HCT116 (cell line): ENCODE measurements at regions not wholly inside any gene's neighbourhood (a gene's known extent, or its start where the extent isn't known, plus 50 kb on each side); places are given as distances from the start of the nearest gene placed in this dataset.

ENCODE experiments used
- ATAC-seq: fragments of 200-7000 bp; cut with Tn5 transposase; 2 replicates; pipeline ENCODE4 v1.9.1; 2020; ENCODE audit warnings: mild to moderate bottlenecking, moderate library complexity
- BruUV-seq: library from RNA; stranded (reverse); fragments of 400-500 nt; replicated peaks from 2 replicates; lab custom pipeline; 2021; lab: Mats Ljungman, UMichigan
- CTCF ChIA-PET: fragments of 300-600 bp; sonication (Branson Sonifier 250); formaldehyde crosslinking; loops from one replicate; lab custom pipeline; 2021; ENCODE audit warnings: antibody characterized with exemption; lab: Charles Lee
- POLR2A ChIA-PET: fragments of 300-600, 350-600 bp; sonication (Branson Sonifier 250); formaldehyde crosslinking; loops from one replicate; lab custom pipeline; 2021; ENCODE audit warnings: antibody characterized with exemption; lab: Charles Lee
- RAD21 ChIA-PET, 2 experiments: fragments of 300-600 bp; sonication (Branson Sonifier 250); formaldehyde crosslinking; loops; one replicate each; lab custom pipeline; 2023; ENCODE audit warnings: low total read pairs in 2 of 2; ENCODE audit not compliant: uncharacterized antibody in 2 of 2, unreplicated experiment in 2 of 2, low non-redundant PET in 1 of 2; lab: Charles Lee
- DNase-seq: peaks from one replicate; pipeline ENCODE4 v3.0.0-alpha.2; 2010; ENCODE audit warnings: low read depth, low spot score
- H2AFZ ChIP-seq: fragments of 200-600 bp; shearing (Covaris generic), sonication (generic); 2 replicates; pipeline ENCODE4 v1.6.1; 2017; ENCODE audit warnings: low read depth, mixed run types, mixed read lengths, antibody characterized with exemption, low read length; ENCODE audit not compliant: poor library complexity, severe bottlenecking
- H3K27ac ChIP-seq: 2 replicates; pipeline ENCODE4 v1.5.1; 2012; ENCODE audit warnings: low read depth, low read length
- H3K27me3 ChIP-seq: fragments of 200-600 bp; sonication (generic); 2 replicates; pipeline ENCODE4 v1.6.1; 2016; ENCODE audit warnings: mixed run types, low read length, mixed read lengths; ENCODE audit not compliant: insufficient read depth
- H3K36me3 ChIP-seq, 2 experiments: fragments of 200-500 bp in 1 of 2; fragments of 200-600 bp in 1 of 2; sonication (Bioruptor generic) in 1 of 2; sonication (generic) in 1 of 2; 2 replicates each; pipeline versions ENCODE4 v1.5.1 to v1.6.1; 2014 to 2016; ENCODE audit warnings: low read length in 2 of 2, inconsistent platforms in 1 of 2, mixed read lengths in 1 of 2, mixed run types in 1 of 2; ENCODE audit not compliant: insufficient read depth in 2 of 2, control insufficient read depth in 1 of 2
- H3K4me1 ChIP-seq, 2 experiments: fragments of 200-600 bp in 1 of 2; sonication (generic) in 1 of 2; 2 replicates each; pipeline versions ENCODE4 v1.5.1 to v1.6.1; 2012 to 2017; ENCODE audit warnings: low read length in 2 of 2, inconsistent platforms in 1 of 2, mild to moderate bottlenecking in 1 of 2, mixed read lengths in 1 of 2, mixed run types in 1 of 2, moderate library complexity in 1 of 2; ENCODE audit not compliant: insufficient read depth in 2 of 2, control insufficient read depth in 1 of 2
- H3K4me2 ChIP-seq: fragments of 200-600 bp; sonication (generic); 2 replicates; pipeline ENCODE4 v1.6.1; 2017; ENCODE audit warnings: mixed run types, low read length, mixed read lengths
- H3K4me3 ChIP-seq, 2 experiments: fragments of 200-600 bp in 1 of 2; sonication (generic) in 1 of 2; replicated peaks in 1 of 2; 2 replicates each; pipeline ENCODE4 v1.5.1; 2011 to 2016; ENCODE audit warnings: low read length in 2 of 2, control low read depth in 1 of 2, low read depth in 1 of 2, mild to moderate bottlenecking in 1 of 2, mixed read lengths in 1 of 2, mixed run types in 1 of 2
- H3K79me2 ChIP-seq: fragments of 200-600 bp; sonication (generic); 2 replicates; pipeline ENCODE4 v1.6.1; 2017; ENCODE audit warnings: mild to moderate bottlenecking, mixed run types, low read length, moderate library complexity, mixed read lengths; ENCODE audit not compliant: insufficient read depth
- H3K9ac ChIP-seq: fragments of 200-600 bp; sonication (generic); 2 replicates; pipeline ENCODE4 v1.6.1; 2016; ENCODE audit warnings: low read length, mixed read lengths
- H3K9me2 ChIP-seq: fragments of 200-600 bp; sonication (generic), shearing (Covaris generic); 2 replicates; pipeline ENCODE4 v1.6.1; 2017; ENCODE audit warnings: mixed run types, mild to moderate bottlenecking, moderate library complexity; ENCODE audit not compliant: insufficient read depth
- H3K9me3 ChIP-seq, 2 experiments: fragments of 200-500 bp in 1 of 2; fragments of 200-600 bp in 1 of 2; sonication (Bioruptor generic) in 1 of 2; sonication (generic) in 1 of 2; 2 replicates each; pipeline ENCODE4 v1.6.1; 2014 to 2017; ENCODE audit warnings: low read length in 2 of 2, mixed read lengths in 2 of 2, inconsistent platforms in 1 of 2, low read depth in 1 of 2, mild to moderate bottlenecking in 1 of 2, mixed run types in 1 of 2, moderate library complexity in 1 of 2; ENCODE audit not compliant: control insufficient read depth in 1 of 2, insufficient read depth in 1 of 2
- H4K20me1 ChIP-seq: fragments of 200-600 bp; sonication (generic), shearing (Covaris generic); 2 replicates; pipeline ENCODE4 v1.6.1; 2017; ENCODE audit warnings: mixed run types, mild to moderate bottlenecking, moderate library complexity; ENCODE audit not compliant: insufficient read depth
- ATF3 ChIP-seq: IDR thresholded peaks from 2 replicates; pipeline ENCODE4 v1.6.1; 2012
- CBX3 ChIP-seq: IDR thresholded peaks from 2 replicates; pipeline ENCODE4 v1.6.1; 2012; ENCODE audit warnings: low read depth
- CEBPB ChIP-seq: IDR thresholded peaks from 2 replicates; pipeline ENCODE4 v1.6.1; 2012; ENCODE audit warnings: low read depth
- EGR1 ChIP-seq: IDR thresholded peaks from 2 replicates; pipeline ENCODE4 v1.6.1; 2012; ENCODE audit warnings: low read depth
- EZH2 ChIP-seq: fragments of 200-600 bp; sonication (generic); IDR thresholded peaks from 2 replicates; pipeline ENCODE4 v1.6.1; 2017; ENCODE audit warnings: antibody characterized with exemption, mixed run types
- FOSL1 ChIP-seq: IDR thresholded peaks from 2 replicates; pipeline ENCODE4 v1.6.1; 2012; ENCODE audit warnings: low read depth
- MAX ChIP-seq: IDR thresholded peaks from 2 replicates; pipeline ENCODE4 v1.6.1; 2012
- POLR2A ChIP-seq: IDR thresholded peaks from 2 replicates; pipeline ENCODE4 v1.7.0; 2011; ENCODE audit warnings: borderline replicate concordance; ENCODE audit not compliant: insufficient read depth, insufficient read length; ENCODE audit errors: extremely low read depth
- REST ChIP-seq: IDR thresholded peaks from 2 replicates; pipeline ENCODE4 v1.6.1; 2012; ENCODE audit warnings: low read depth
- SIN3A ChIP-seq: IDR thresholded peaks from 2 replicates; pipeline ENCODE4 v1.6.1; 2012; ENCODE audit warnings: low read depth
- SP1 ChIP-seq: IDR thresholded peaks from 2 replicates; pipeline ENCODE4 v1.6.1; 2012; ENCODE audit warnings: low read depth
- SRF ChIP-seq: IDR thresholded peaks from 2 replicates; pipeline ENCODE4 v1.6.1; 2012; ENCODE audit warnings: low read depth
- TCF7L2 ChIP-seq: IDR thresholded peaks from 2 replicates; pipeline ENCODE4 v1.7.0; 2011; ENCODE audit warnings: borderline replicate concordance, inconsistent platforms; ENCODE audit not compliant: insufficient read depth, insufficient read length; ENCODE audit errors: extremely low read depth
- ZNF274 ChIP-seq: fragments of 200-500 bp; sonication (Bioruptor generic); IDR thresholded peaks from 2 replicates; pipeline ENCODE4 v1.6.1; 2014; ENCODE audit warnings: mild to moderate bottlenecking, low read depth, low read length, inconsistent platforms
- intact Hi-C: fragments of 100-400 bp; cut with micrococcal nuclease; formaldehyde crosslinking; loops from 2 replicates; pipeline ENCODE4 v1.10.0; 2022
- TF ChIP-seq, protein P1 (sequence below): IDR thresholded peaks from 2 replicates; pipeline ENCODE4 v1.6.1; 2011; ENCODE audit warnings: mild to moderate bottlenecking, low read length, moderate library complexity; ENCODE audit not compliant: insufficient replicate concordance; ENCODE audit errors: extremely low read depth
- TF ChIP-seq, protein P2 (sequence below), 3 experiments: fragments of 200-600 bp in 1 of 3; sonication (generic) in 1 of 3; IDR thresholded peaks in 2 of 3; conservative IDR thresholded peaks in 1 of 3; 2 replicates each; pipeline ENCODE4 v1.5.1; 2012 to 2017; ENCODE audit warnings: low read depth in 2 of 3, low read length in 2 of 3, antibody characterized with exemption in 1 of 3, borderline replicate concordance in 1 of 3, control low read depth in 1 of 3, mild to moderate bottlenecking in 1 of 3, mixed read lengths in 1 of 3, mixed run types in 1 of 3, moderate library complexity in 1 of 3; ENCODE audit not compliant: insufficient read depth in 1 of 3

DNA sequence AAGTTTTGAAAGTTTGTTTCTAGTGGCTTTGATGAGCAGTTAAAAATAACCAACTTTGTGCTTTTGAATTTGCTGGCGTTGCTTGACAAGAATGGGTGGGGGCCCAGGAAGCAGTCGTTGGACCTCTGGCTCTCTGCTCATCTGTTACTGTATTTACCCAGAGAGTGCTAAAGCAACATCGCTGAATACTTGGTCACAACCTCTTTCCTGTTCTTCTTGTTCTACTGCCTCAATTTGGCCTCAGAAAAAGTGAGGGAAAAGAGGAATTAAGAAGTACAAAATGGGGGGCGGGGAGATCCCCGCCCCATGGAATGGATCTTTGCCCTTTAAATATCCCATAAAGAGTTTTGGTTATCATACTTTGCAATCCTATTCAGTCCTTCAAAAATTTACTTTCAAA lies 221.5 kb upstream of the G2E3 start:
- Histone ChIP-seq H3K36me3 (no peaks in the 10 kb centered on the region), H3K9me2 (no peaks in the 10 kb centered on the region), H4K20me1 (no peaks in the 10 kb centered on the region), H3K4me2 (no peak overlapping the region)
- CTCF ChIA-PET, result no interaction called here
- ATAC-seq (no peak), DNase-seq (no peak)
- TF ChIP-seq, protein P1, sequence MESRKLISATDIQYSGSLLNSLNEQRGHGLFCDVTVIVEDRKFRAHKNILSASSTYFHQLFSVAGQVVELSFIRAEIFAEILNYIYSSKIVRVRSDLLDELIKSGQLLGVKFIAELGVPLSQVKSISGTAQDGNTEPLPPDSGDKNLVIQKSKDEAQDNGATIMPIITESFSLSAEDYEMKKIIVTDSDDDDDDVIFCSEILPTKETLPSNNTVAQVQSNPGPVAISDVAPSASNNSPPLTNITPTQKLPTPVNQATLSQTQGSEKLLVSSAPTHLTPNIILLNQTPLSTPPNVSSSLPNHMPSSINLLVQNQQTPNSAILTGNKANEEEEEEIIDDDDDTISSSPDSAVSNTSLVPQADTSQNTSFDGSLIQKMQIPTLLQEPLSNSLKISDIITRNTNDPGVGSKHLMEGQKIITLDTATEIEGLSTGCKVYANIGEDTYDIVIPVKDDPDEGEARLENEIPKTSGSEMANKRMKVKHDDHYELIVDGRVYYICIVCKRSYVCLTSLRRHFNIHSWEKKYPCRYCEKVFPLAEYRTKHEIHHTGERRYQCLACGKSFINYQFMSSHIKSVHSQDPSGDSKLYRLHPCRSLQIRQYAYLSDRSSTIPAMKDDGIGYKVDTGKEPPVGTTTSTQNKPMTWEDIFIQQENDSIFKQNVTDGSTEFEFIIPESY, result no peak
- TF ChIP-seq SIN3A (no peak), EZH2 (no peak), CBX3 (no peak), CEBPB (no peak), MAX (no peak), ZNF274 (no peak), TCF7L2 (no peak), SP1 (no peak), ATF3 (no peak), SRF (no peak), FOSL1 (no peak), REST (no peak), EGR1 (no peak), POLR2A (no peak)
- TF ChIP-seq, protein P2, sequence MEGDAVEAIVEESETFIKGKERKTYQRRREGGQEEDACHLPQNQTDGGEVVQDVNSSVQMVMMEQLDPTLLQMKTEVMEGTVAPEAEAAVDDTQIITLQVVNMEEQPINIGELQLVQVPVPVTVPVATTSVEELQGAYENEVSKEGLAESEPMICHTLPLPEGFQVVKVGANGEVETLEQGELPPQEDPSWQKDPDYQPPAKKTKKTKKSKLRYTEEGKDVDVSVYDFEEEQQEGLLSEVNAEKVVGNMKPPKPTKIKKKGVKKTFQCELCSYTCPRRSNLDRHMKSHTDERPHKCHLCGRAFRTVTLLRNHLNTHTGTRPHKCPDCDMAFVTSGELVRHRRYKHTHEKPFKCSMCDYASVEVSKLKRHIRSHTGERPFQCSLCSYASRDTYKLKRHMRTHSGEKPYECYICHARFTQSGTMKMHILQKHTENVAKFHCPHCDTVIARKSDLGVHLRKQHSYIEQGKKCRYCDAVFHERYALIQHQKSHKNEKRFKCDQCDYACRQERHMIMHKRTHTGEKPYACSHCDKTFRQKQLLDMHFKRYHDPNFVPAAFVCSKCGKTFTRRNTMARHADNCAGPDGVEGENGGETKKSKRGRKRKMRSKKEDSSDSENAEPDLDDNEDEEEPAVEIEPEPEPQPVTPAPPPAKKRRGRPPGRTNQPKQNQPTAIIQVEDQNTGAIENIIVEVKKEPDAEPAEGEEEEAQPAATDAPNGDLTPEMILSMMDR (IDR thresholded peaks at IDR 0.05 in 2 of 3, conservative IDR thresholded peaks at IDR 0.05 in 1 of 3; ENCODE audit: borderline replicate concordance in 1 of 3, insufficient read depth in 1 of 3, low read depth in 2 of 3, low read length in 2 of 3), result no peak
- TF ChIP-seq, all 23 proteins: peak for 0
- no peaks in the 10 kb centered on the region for H3K79me2 ChIP-seq
- POLR2A ChIA-PET, result no interaction called here
- intact Hi-C loops, result no loop called here
- H3K4me1 ChIP-seq, result no peaks in the 10 kb centered on the region
- no TSS peak for BruUV-seq
- no peak overlapping the region for H3K4me3 ChIP-seq
- RAD21 ChIA-PET, result no interaction called here
- peaks cover 25% of the 10 kb centered on the region; the same call in 1 of the 2 replicates for H3K27me3 ChIP-seq
- H3K9me3 ChIP-seq, result no peaks in the 10 kb centered on the region
- H3K9ac ChIP-seq, result no peak overlapping the region
- no peak overlapping the region for H2AFZ ChIP-seq
- no peak overlapping the region for H3K27ac ChIP-seq
